ENCODE measurements at regions not wholly inside any gene's neighbourhood (a gene's known extent, or its start where the extent isn't known, plus 50 kb on each side); places are given as distances from the start of the nearest gene placed in this dataset.

- peaks cover 2% of the 10 kb centered on the region for H3K4me1 Mint-ChIP-seq
- no peaks in the 10 kb centered on the region for H3K27me3 ChIP-seq (ENCODE audit: control insufficient read depth, insufficient read depth, low read length, poor library complexity, severe bottlenecking)
- no peaks in the 10 kb centered on the region for H3K36me3 Mint-ChIP-seq (ENCODE audit: low read depth)
- H3K9me3 Mint-ChIP-seq, result no peaks in the 10 kb centered on the region
- H3K4me3 ChIP-seq (ENCODE audit: low read length), result no peak overlapping the region
- no peak overlapping the region for H3K27ac Mint-ChIP-seq
- H3K9ac ChIP-seq (ENCODE audit: extremely low read depth, low read length, poor library complexity, severe bottlenecking), result no peak overlapping the region
- H3K4me3 Mint-ChIP-seq, result no peak overlapping the region
- H3K36me3 ChIP-seq (ENCODE audit: control insufficient read depth, insufficient read depth, low read length), result no peaks in the 10 kb centered on the region
- no peaks in the 10 kb centered on the region for H3K27me3 Mint-ChIP-seq (ENCODE audit: insufficient read depth)
- no peak for DNase-seq
- H3K27ac ChIP-seq (ENCODE audit: low read depth, low read length), result no peak overlapping the region
- no peaks in the 10 kb centered on the region for H3K9me3 ChIP-seq (ENCODE audit: control insufficient read depth, low read length)
- H3K4me1 ChIP-seq (ENCODE audit: control insufficient read depth, insufficient read depth, low read length), result no peaks in the 10 kb centered on the region
- TF ChIP-seq, protein P1, sequence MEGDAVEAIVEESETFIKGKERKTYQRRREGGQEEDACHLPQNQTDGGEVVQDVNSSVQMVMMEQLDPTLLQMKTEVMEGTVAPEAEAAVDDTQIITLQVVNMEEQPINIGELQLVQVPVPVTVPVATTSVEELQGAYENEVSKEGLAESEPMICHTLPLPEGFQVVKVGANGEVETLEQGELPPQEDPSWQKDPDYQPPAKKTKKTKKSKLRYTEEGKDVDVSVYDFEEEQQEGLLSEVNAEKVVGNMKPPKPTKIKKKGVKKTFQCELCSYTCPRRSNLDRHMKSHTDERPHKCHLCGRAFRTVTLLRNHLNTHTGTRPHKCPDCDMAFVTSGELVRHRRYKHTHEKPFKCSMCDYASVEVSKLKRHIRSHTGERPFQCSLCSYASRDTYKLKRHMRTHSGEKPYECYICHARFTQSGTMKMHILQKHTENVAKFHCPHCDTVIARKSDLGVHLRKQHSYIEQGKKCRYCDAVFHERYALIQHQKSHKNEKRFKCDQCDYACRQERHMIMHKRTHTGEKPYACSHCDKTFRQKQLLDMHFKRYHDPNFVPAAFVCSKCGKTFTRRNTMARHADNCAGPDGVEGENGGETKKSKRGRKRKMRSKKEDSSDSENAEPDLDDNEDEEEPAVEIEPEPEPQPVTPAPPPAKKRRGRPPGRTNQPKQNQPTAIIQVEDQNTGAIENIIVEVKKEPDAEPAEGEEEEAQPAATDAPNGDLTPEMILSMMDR (conservative IDR thresholded peaks at IDR 0.05), result no peak
Observed at GRCh38 chr1:219518907-219519248, 94.0 kb downstream of the ZC3H11B start.

DNA sequence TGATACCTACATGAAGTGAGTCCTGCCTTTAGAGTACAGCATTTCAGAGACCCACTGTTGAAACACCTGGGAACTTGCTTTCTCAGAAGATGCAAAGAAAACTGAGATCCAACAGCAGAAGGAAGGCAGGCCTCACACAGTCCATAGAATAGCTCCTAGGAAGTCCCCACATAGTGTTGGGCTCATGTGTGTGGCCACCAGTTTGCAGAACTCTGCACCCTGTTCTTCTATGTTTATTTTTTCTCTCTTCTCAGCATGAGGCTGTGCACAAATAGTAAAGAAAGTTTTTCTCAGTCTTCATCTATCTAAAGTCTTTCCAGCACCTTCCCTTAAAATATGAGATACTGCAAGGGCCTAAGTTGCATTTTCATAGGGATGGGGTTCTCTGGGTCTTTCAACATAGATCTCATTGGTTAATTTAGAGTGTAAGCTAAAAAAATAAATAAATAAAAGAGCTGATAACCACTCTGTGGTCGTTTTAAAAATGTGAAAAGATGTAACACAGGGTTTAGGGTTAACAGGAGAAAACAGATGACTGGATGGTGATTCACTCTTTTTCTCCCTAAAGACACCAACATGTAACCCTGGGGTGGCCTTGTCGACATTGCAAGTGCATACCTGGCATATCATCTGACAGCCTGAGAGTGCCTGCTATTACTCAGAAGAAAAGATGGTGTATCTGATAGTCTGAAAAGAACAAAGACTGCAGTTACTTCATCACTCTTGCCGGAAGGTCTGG lies 94.6 kb downstream of the ZC3H11B start:
- H3K36me3 ChIP-seq (ENCODE audit: control insufficient read depth, insufficient read depth, low read length), result no peaks in the 10 kb centered on the region
- no peak overlapping the region for H3K27ac ChIP-seq (ENCODE audit: low read depth, low read length)
- Mint-ChIP-seq H3K4me1 (peaks cover 2% of the 10 kb centered on the region), H3K9me3 (no peaks in the 10 kb centered on the region), H3K4me3 (no peak overlapping the region), H3K36me3 (ENCODE audit: low read depth) (no peaks in the 10 kb centered on the region), H3K27ac (no peak overlapping the region), H3K27me3 (ENCODE audit: insufficient read depth) (no peaks in the 10 kb centered on the region)
- no peak for DNase-seq
- no peaks in the 10 kb centered on the region for H3K4me1 ChIP-seq (ENCODE audit: control insufficient read depth, insufficient read depth, low read length)
- H3K27me3 ChIP-seq (ENCODE audit: control insufficient read depth, insufficient read depth, low read length, poor library complexity, severe bottlenecking), result no peaks in the 10 kb centered on the region
- no peaks in the 10 kb centered on the region for H3K9me3 ChIP-seq (ENCODE audit: control insufficient read depth, low read length)
- H3K4me3 ChIP-seq (ENCODE audit: low read length), result no peak overlapping the region
- TF ChIP-seq, protein P1 (conservative IDR thresholded peaks at IDR 0.05), result no peak
- 64 to 78% methylated on average over 1 to 3 of the region's 3 CpGs for WGBS, 2 experiments (ENCODE audit: insufficient coverage in 1 of 2, insufficient read length in 1 of 2)
- no peak overlapping the region for H3K9ac ChIP-seq (ENCODE audit: extremely low read depth, low read length, poor library complexity, severe bottlenecking)

GRCh38 chr1:219517031-219517430 lies 95.9 kb downstream of the ZC3H11B start:
- Histone ChIP-seq H3K9ac (ENCODE audit: extremely low read depth, low read length, poor library complexity, severe bottlenecking) (no peak overlapping the region), H3K36me3 (ENCODE audit: control insufficient read depth, insufficient read depth, low read length) (no peaks in the 10 kb centered on the region), H3K4me3 (ENCODE audit: low read length) (no peak overlapping the region), H3K4me1 (ENCODE audit: control insufficient read depth, insufficient read depth, low read length) (no peaks in the 10 kb centered on the region), H3K27ac (ENCODE audit: low read depth, low read length) (no peak overlapping the region), H3K27me3 (ENCODE audit: control insufficient read depth, insufficient read depth, low read length, poor library complexity, severe bottlenecking) (no peaks in the 10 kb centered on the region), H3K9me3 (ENCODE audit: control insufficient read depth, low read length) (no peaks in the 10 kb centered on the region)
- 57 to 82% methylated on average over 2 to 3 of the region's 3 CpGs for WGBS, 2 experiments (ENCODE audit: insufficient coverage in 1 of 2, insufficient read length in 1 of 2)
- Mint-ChIP-seq H3K4me3 (no peak overlapping the region), H3K27me3 (ENCODE audit: insufficient read depth) (no peaks in the 10 kb centered on the region), H3K4me1 (no peaks in the 10 kb centered on the region), H3K9me3 (no peaks in the 10 kb centered on the region), H3K27ac (no peak overlapping the region), H3K36me3 (ENCODE audit: low read depth) (no peaks in the 10 kb centered on the region)
- no peak for DNase-seq
- TF ChIP-seq, protein P1 (conservative IDR thresholded peaks at IDR 0.05), result no peak
